Endothelial cell of umbilical vein (primary cell): ENCODE measurements at regions not wholly inside any gene's neighbourhood (a gene's known extent, or its start where the extent isn't known, plus 50 kb on each side); places are given as distances from the start of the nearest gene placed in this dataset.

ENCODE experiments used
- BruUV-seq: library from RNA; stranded (reverse); fragments of 400-500 nt; replicated peaks from 2 replicates; lab custom pipeline; 2021; lab: Mats Ljungman, UMichigan
- CTCF ChIA-PET: fragments of 300-600, 350-600 bp; sonication (Branson Sonifier 250); formaldehyde crosslinking; loops from one replicate; lab custom pipeline; 2021; ENCODE audit warnings: antibody characterized with exemption, inconsistent platforms; lab: Charles Lee
- POLR2A ChIA-PET: fragments of 300-600, 350-600 bp; sonication (Branson Sonifier 250); formaldehyde crosslinking; loops from one replicate; lab custom pipeline; 2021; ENCODE audit warnings: antibody characterized with exemption, inconsistent platforms; lab: Charles Lee
- DNase-seq: peaks from one replicate; pipeline ENCODE4 v3.0.0-alpha.2; 2011; ENCODE audit warnings: low read depth, low spot score
- FAIRE-seq: peaks from 2 replicates; lab custom pipeline; 2011; peaks lifted over from hg19 to GRCh38; lab: Jason Lieb, UNC
- H2AFZ ChIP-seq: 2 replicates; pipeline ENCODE4 v1.6.0; 2012; ENCODE audit warnings: low read depth, low read length, control low read depth, inconsistent platforms
- H3K27ac ChIP-seq: 2 replicates; pipeline ENCODE4 v1.5.1; 2011; ENCODE audit warnings: low read depth, mild to moderate bottlenecking, control low read depth, low read length, moderate library complexity; ENCODE audit not compliant: insufficient read depth
- H3K27me3 ChIP-seq, 2 experiments: 2 replicates each; pipeline versions ENCODE4 v1.6.0 to v1.6.1; 2011; ENCODE audit warnings: low read length in 2 of 2, mixed read lengths in 1 of 2; ENCODE audit not compliant: control insufficient read depth in 2 of 2, insufficient read depth in 2 of 2
- H3K36me3 ChIP-seq, 2 experiments: 2 replicates in 1 of 2; 3 replicates in 1 of 2; pipeline ENCODE4 v1.5.1; 2011; ENCODE audit warnings: low read length in 2 of 2, mild to moderate bottlenecking in 1 of 2, moderate library complexity in 1 of 2; ENCODE audit not compliant: control insufficient read depth in 2 of 2, insufficient read depth in 2 of 2; ENCODE audit errors: extremely low read depth in 1 of 2
- H3K4me1 ChIP-seq: 3 replicates; pipeline ENCODE4 v1.5.1; 2011; ENCODE audit warnings: mild to moderate bottlenecking, low read length; ENCODE audit not compliant: control insufficient read depth, insufficient read depth; ENCODE audit errors: extremely low read depth
- H3K4me2 ChIP-seq: 2 replicates; pipeline ENCODE4 v1.6.1; 2011; ENCODE audit warnings: low read length, control low read depth, mixed read lengths; ENCODE audit not compliant: insufficient read depth
- H3K4me3 ChIP-seq, 3 experiments: fragments of 200-600 bp in 1 of 3; sonication (generic), shearing (Covaris generic) in 1 of 3; replicated peaks in 1 of 3; 2 replicates each; pipeline ENCODE4 v1.5.1; 2011 to 2016; ENCODE audit warnings: control low read depth in 3 of 3, low read length in 3 of 3, mild to moderate bottlenecking in 2 of 3, inconsistent platforms in 1 of 3, low read depth in 1 of 3, moderate library complexity in 1 of 3; ENCODE audit not compliant: insufficient read depth in 1 of 3
- H3K79me2 ChIP-seq: 2 replicates; pipeline ENCODE4 v1.6.0; 2012; ENCODE audit warnings: low read length, inconsistent platforms; ENCODE audit not compliant: control insufficient read depth, insufficient read depth
- H3K9ac ChIP-seq: replicated peaks from 2 replicates; pipeline ENCODE3; 2011; ENCODE audit warnings: low read length, control low read depth; ENCODE audit not compliant: insufficient read depth; ENCODE audit errors: extremely low read depth
- H3K9me1 ChIP-seq: replicated peaks from 3 replicates; pipeline ENCODE4 v1.6.0; 2011; ENCODE audit warnings: mild to moderate bottlenecking, low read length; ENCODE audit not compliant: control insufficient read depth, insufficient read depth; ENCODE audit errors: extremely low read depth
- H3K9me3 ChIP-seq: replicated peaks from 2 replicates; pipeline ENCODE4 v1.5.1; 2012; ENCODE audit warnings: low read length, inconsistent platforms; ENCODE audit not compliant: control insufficient read depth, insufficient read depth
- H4K20me1 ChIP-seq: replicated peaks from 2 replicates; pipeline ENCODE3; 2011; ENCODE audit warnings: mild to moderate bottlenecking, low read length; ENCODE audit not compliant: control insufficient read depth, insufficient read depth; ENCODE audit errors: extremely low read depth
- CTCF ChIP-seq, 2 donors: IDR thresholded peaks; 1 replicate in 1 of 2; 2 replicates in 1 of 2; pipeline ENCODE4 v1.5.1; 2011; ENCODE audit warnings: low read length in 2 of 2, mild to moderate bottlenecking in 2 of 2, moderate library complexity in 2 of 2, control low read depth in 1 of 2, inconsistent platforms in 1 of 2, low read depth in 1 of 2; ENCODE audit not compliant: insufficient read depth in 1 of 2; ENCODE audit errors: extremely low read depth in 1 of 2
- EZH2 ChIP-seq: IDR thresholded peaks from 2 replicates; pipeline ENCODE4 v1.6.1; 2012; ENCODE audit warnings: borderline replicate concordance, low read depth, mild to moderate bottlenecking, moderate library complexity, low read length, inconsistent platforms; ENCODE audit not compliant: severe bottlenecking
- FOS ChIP-seq: IDR thresholded peaks from 2 replicates; pipeline ENCODE4 v1.6.1; 2011; ENCODE audit warnings: mild to moderate bottlenecking, low read length, moderate library complexity, borderline replicate concordance; ENCODE audit not compliant: insufficient read depth
- GATA2 ChIP-seq: IDR thresholded peaks from 2 replicates; pipeline ENCODE4 v1.7.0; 2011; ENCODE audit warnings: low read depth, mild to moderate bottlenecking, moderate library complexity, mixed read lengths, low read length; ENCODE audit not compliant: insufficient read length, insufficient read depth
- JUN ChIP-seq: IDR thresholded peaks from 2 replicates; pipeline ENCODE4 v1.6.1; 2011; ENCODE audit warnings: borderline replicate concordance, low read depth; ENCODE audit not compliant: insufficient read length, insufficient read depth
- MAX ChIP-seq: IDR thresholded peaks from 2 replicates; pipeline ENCODE4 v1.6.1; 2011; ENCODE audit not compliant: insufficient read depth, insufficient read length
- MYC ChIP-seq: IDR thresholded peaks from one replicate; pipeline ENCODE4 v1.6.1; 2011; ENCODE audit warnings: mild to moderate bottlenecking, low read depth, low read length
- POLR2A ChIP-seq: IDR thresholded peaks from 2 replicates; pipeline ENCODE4 v1.6.1; 2012; ENCODE audit warnings: low read depth, mild to moderate bottlenecking, control low read depth, low read length
- POLR2AphosphoS5 ChIP-seq: IDR thresholded peaks from 2 replicates; pipeline ENCODE4 v1.6.1; 2012; ENCODE audit warnings: low read depth, mild to moderate bottlenecking, control low read depth, low read length, moderate library complexity; ENCODE audit not compliant: insufficient read depth
- dilution Hi-C: fragments of 300-500 bp; cut with MboI; formaldehyde crosslinking; loops from one replicate; pipeline ENCODE4 v1.15.0; 2019; ENCODE audit warnings: low sequenced_read_pairs; ENCODE audit not compliant: extremely low pct_ligation_motif_present
- intact Hi-C: fragments of 100-400 bp; cut with micrococcal nuclease; formaldehyde crosslinking; loops from one replicate; pipeline ENCODE4 v1.10.0; 2022

- no TSS peak for BruUV-seq
- DNase-seq (no peak), FAIRE-seq (no peak)
- Histone ChIP-seq H3K4me2 (no peak overlapping the region), H2AFZ (no peak overlapping the region), H3K36me3 (no peaks in the 10 kb centered on the region), H3K4me3 (no peak overlapping the region), H4K20me1 (no peaks in the 10 kb centered on the region), H3K9ac (no peak overlapping the region), H3K9me3 (no peaks in the 10 kb centered on the region), H3K4me1 (no peaks in the 10 kb centered on the region), H3K79me2 (no peaks in the 10 kb centered on the region), H3K27ac (no peak overlapping the region), H3K9me1 (no peaks in the 10 kb centered on the region), H3K27me3 (no peaks in the 10 kb centered on the region)
- ChIA-PET POLR2A (no interaction called here), CTCF (no interaction called here)
- TF ChIP-seq MYC (no peak), CTCF (IDR thresholded peaks at IDR 0.05; ENCODE audit: extremely low read depth in 1 of 2, insufficient read depth in 1 of 2, low read depth in 1 of 2, low read length in 2 of 2) (no peak), EZH2 (no peak), POLR2A (no peak), POLR2AphosphoS5 (no peak), MAX (no peak), FOS (no peak), GATA2 (no peak), JUN (no peak)
- intact Hi-C loops, result no loop called here
- dilution Hi-C loops, result no loop called here
These were observed 111.9 kb upstream of the KLF8 start for GRCh38 chrX:56120242-56120641.
